Suprapubic skin (tissue), 3 donors: ENCODE measurements at regions not wholly inside any gene's neighbourhood (a gene's known extent, or its start where the extent isn't known, plus 50 kb on each side); places are given as distances from the start of the nearest gene placed in this dataset.

ENCODE experiments used
- POLR2A ChIP-seq, 2 donors: fragments of 450-650 bp; IDR thresholded peaks; one replicate each; pipeline ENCODE4 v1.6.1; 2017; ENCODE audit warnings: antibody characterized with exemption in 2 of 2, mild to moderate bottlenecking in 2 of 2, moderate library complexity in 2 of 2
- TF ChIP-seq, protein P1 (sequence below), 2 donors: fragments of 200-600 bp in 1 of 2; fragments of 450-650 bp in 1 of 2; sonication (generic) in 1 of 2; IDR thresholded peaks; one replicate each; pipeline ENCODE4 v1.5.1; 2016 to 2019; ENCODE audit warnings: antibody characterized with exemption in 2 of 2, mild to moderate bottlenecking in 1 of 2, moderate library complexity in 1 of 2

DNA sequence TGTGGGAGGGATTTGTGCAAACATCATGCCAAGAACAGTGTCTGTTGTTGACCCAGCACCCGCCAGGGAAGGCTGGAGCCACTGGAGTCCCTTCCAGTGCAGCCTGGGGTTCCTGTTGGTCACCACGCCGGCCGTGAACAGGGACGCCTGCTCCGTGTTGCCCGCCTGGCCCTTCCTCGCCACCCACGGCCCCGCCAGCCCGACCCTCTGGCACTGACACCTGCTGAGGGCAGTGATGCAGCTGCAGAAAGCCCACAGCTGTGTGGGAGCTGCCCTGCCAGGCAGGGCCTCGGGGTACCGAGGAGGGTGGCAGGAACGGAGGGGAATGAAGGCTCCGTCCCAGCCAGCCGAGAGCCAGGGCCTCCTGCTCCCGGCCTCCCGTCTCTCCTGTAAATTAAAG, 75.5 kb upstream of the SLCO4A1 start:
- TF ChIP-seq, protein P1, sequence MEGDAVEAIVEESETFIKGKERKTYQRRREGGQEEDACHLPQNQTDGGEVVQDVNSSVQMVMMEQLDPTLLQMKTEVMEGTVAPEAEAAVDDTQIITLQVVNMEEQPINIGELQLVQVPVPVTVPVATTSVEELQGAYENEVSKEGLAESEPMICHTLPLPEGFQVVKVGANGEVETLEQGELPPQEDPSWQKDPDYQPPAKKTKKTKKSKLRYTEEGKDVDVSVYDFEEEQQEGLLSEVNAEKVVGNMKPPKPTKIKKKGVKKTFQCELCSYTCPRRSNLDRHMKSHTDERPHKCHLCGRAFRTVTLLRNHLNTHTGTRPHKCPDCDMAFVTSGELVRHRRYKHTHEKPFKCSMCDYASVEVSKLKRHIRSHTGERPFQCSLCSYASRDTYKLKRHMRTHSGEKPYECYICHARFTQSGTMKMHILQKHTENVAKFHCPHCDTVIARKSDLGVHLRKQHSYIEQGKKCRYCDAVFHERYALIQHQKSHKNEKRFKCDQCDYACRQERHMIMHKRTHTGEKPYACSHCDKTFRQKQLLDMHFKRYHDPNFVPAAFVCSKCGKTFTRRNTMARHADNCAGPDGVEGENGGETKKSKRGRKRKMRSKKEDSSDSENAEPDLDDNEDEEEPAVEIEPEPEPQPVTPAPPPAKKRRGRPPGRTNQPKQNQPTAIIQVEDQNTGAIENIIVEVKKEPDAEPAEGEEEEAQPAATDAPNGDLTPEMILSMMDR (IDR thresholded peaks at IDR 0.05), result no peak
- TF ChIP-seq POLR2A (IDR thresholded peaks at IDR 0.05), result no peak
